CD14-positive monocyte (primary cell): ENCODE measurements at regions not wholly inside any gene's neighbourhood (a gene's known extent, or its start where the extent isn't known, plus 50 kb on each side); places are given as distances from the start of the nearest gene placed in this dataset.
A peak's percentile ranks its signal among the peaks of the same experiment; 100 is the strongest.

Experiments used
- DNase-seq, 3 donors: peaks; one replicate each; pipeline ENCODE4 v3.0.0-alpha.2; 2011 to 2022
- H2AFZ ChIP-seq: 2 replicates; pipeline ENCODE4 v1.6.0; 2012; ENCODE audit warnings: mild to moderate bottlenecking, low read depth, low read length, inconsistent platforms; ENCODE audit not compliant: insufficient read depth, poor library complexity, severe bottlenecking
- H3K27ac ChIP-seq, 2 donors: 1 replicate in 1 of 2; 2 replicates in 1 of 2; pipeline ENCODE4 v1.5.1; 2012 to 2013; ENCODE audit warnings: low read length in 2 of 2, control low read depth in 1 of 2, inconsistent platforms in 1 of 2, low read depth in 1 of 2, mild to moderate bottlenecking in 1 of 2
- H3K27me3 ChIP-seq, 2 donors: one replicate each; pipeline versions ENCODE4 v1.6.0 to v1.6.1; 2011 to 2013; ENCODE audit warnings: low read length in 2 of 2; ENCODE audit not compliant: control insufficient read depth in 2 of 2, insufficient read depth in 2 of 2
- H3K36me3 ChIP-seq, 2 donors: replicated peaks in 1 of 2; 1 replicate in 1 of 2; 2 replicates in 1 of 2; pipeline versions ENCODE4 v1.5.1 to v1.6.1; 2012 to 2013; ENCODE audit warnings: low read length in 2 of 2, control low read depth in 1 of 2, inconsistent platforms in 1 of 2, mild to moderate bottlenecking in 1 of 2; ENCODE audit not compliant: insufficient read depth in 2 of 2, control insufficient read depth in 1 of 2
- H3K4me1 ChIP-seq, 2 donors: 1 replicate in 1 of 2; 2 replicates in 1 of 2; pipeline versions ENCODE4 v1.5.1 to v1.6.1; 2012 to 2013; ENCODE audit warnings: low read length in 2 of 2, control low read depth in 1 of 2, inconsistent platforms in 1 of 2, mild to moderate bottlenecking in 1 of 2, moderate library complexity in 1 of 2; ENCODE audit not compliant: insufficient read depth in 2 of 2, control insufficient read depth in 1 of 2
- H3K4me2 ChIP-seq: replicated peaks from 2 replicates; pipeline ENCODE3; 2012; ENCODE audit warnings: low read length, moderate library complexity, mild to moderate bottlenecking; ENCODE audit not compliant: poor library complexity, severe bottlenecking; ENCODE audit errors: extremely low read depth
- H3K4me3 ChIP-seq, 3 experiments: fragments of 200-600 bp in 1 of 3; sonication (generic) in 1 of 3; replicated peaks in 1 of 3; 1 replicate in 2 of 3; 2 replicates in 1 of 3; pipeline ENCODE4 v1.5.1; 2011 to 2013; ENCODE audit warnings: low read length in 3 of 3, mild to moderate bottlenecking in 3 of 3, control low read depth in 2 of 3, low read depth in 2 of 3, inconsistent platforms in 1 of 3, moderate library complexity in 1 of 3
- H3K79me2 ChIP-seq: 2 replicates; pipeline ENCODE4 v1.6.0; 2012; ENCODE audit warnings: mild to moderate bottlenecking, control low read depth, inconsistent platforms, low read length, moderate library complexity; ENCODE audit not compliant: insufficient read depth
- H3K9ac ChIP-seq: 2 replicates; pipeline ENCODE4 v1.6.0; 2017; ENCODE audit warnings: low read length, mild to moderate bottlenecking; ENCODE audit not compliant: insufficient read depth, poor library complexity, severe bottlenecking
- H3K9me3 ChIP-seq, 2 donors: replicated peaks in 1 of 2; 1 replicate in 1 of 2; 2 replicates in 1 of 2; pipeline versions ENCODE4 v1.5.1 to v1.6.1; 2012 to 2013; ENCODE audit warnings: low read length in 2 of 2, control low read depth in 1 of 2; ENCODE audit not compliant: control insufficient read depth in 1 of 2, insufficient read depth in 1 of 2
- H4K20me1 ChIP-seq: 2 replicates; pipeline ENCODE4 v1.6.0; 2012; ENCODE audit warnings: mild to moderate bottlenecking, low read length, control low read depth, moderate library complexity; ENCODE audit not compliant: insufficient read depth
- H3K27ac Mint-ChIP-seq, 7 donors: one replicate each; pipeline ENCODE4 v1.8.0; 2020; ENCODE audit warnings: mild to moderate bottlenecking in 7 of 7, mixed read lengths in 7 of 7, moderate library complexity in 6 of 7, inconsistent platforms in 2 of 7
- H3K27me3 Mint-ChIP-seq, 3 donors: one replicate each; pipeline ENCODE4 v1.8.0; 2021 to 2022; ENCODE audit warnings: low read depth in 3 of 3, mild to moderate bottlenecking in 3 of 3, mixed read lengths in 3 of 3, moderate library complexity in 3 of 3, inconsistent platforms in 1 of 3
- H3K36me3 Mint-ChIP-seq, 2 donors: one replicate each; pipeline ENCODE4 v1.8.0; 2020; ENCODE audit warnings: mixed read lengths in 2 of 2, inconsistent platforms in 1 of 2, mild to moderate bottlenecking in 1 of 2
- H3K4me1 Mint-ChIP-seq: one replicate; pipeline ENCODE4 v1.8.0; 2020; ENCODE audit warnings: mild to moderate bottlenecking, mixed read lengths
- H3K4me3 Mint-ChIP-seq, 2 donors: one replicate each; pipeline ENCODE4 v1.8.0; 2020; ENCODE audit warnings: mild to moderate bottlenecking in 2 of 2, mixed read lengths in 2 of 2, moderate library complexity in 1 of 2
- H3K9me3 Mint-ChIP-seq, 7 donors: one replicate each; pipeline ENCODE4 v1.8.0; 2020 to 2022; ENCODE audit warnings: mixed read lengths in 7 of 7, mild to moderate bottlenecking in 6 of 7, moderate library complexity in 6 of 7, inconsistent platforms in 2 of 7
- WGBS: methylation state at CpG from one replicate; pipeline ENCODE4 v1.1.5; 2013; ENCODE audit warnings: missing lambda C conversion rate; ENCODE audit not compliant: insufficient coverage; 5-methylcytosine and 5-hydroxymethylcytosine counted together
- intact Hi-C, 2 donors: fragments of 100-400 bp; cut with micrococcal nuclease; formaldehyde crosslinking; loops; one replicate each; pipeline versions ENCODE4 v1.15.0 to v1.15.1; 2023
- TF ChIP-seq, protein P1 (sequence below): fragments of 200-600 bp; IDR thresholded peaks from one replicate; pipeline ENCODE4 v1.8.0; 2022; ENCODE audit warnings: antibody characterized with exemption, mild to moderate bottlenecking

DNA sequence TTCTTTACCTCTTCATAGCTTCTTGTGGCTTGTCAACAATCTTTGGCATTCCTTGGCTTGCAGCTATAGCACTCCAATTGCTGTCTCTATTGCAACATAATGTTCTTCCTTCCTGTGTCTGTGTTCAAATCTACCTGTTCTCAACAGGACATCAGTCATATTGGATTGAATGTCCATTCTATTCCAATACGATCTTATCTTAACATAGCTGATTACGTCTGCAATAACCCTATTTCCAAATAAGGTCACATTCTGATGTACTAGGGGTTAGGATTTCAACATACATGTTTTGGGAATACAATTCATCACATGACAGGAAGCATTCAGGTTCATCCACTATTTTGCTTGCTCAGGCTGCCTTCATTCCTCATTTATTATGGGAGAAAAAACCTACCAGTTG is 684.4 kb upstream of the CITED2 start:
- no peaks in the 10 kb centered on the region for H3K27me3 ChIP-seq
- H3K9ac ChIP-seq: no peak overlapping the region
- peaks cover 0 to 3% (median 2%) of the 10 kb centered on the region in 7 donors for H3K9me3 Mint-ChIP-seq
- H3K79me2 ChIP-seq: no peaks in the 10 kb centered on the region
- H3K27ac Mint-ChIP-seq: no peak overlapping the region
- no peak overlapping the region for H3K27ac ChIP-seq
- no peak overlapping the region for H3K4me2 ChIP-seq
- no peaks in the 10 kb centered on the region for H3K4me1 ChIP-seq
- H4K20me1 ChIP-seq: no peaks in the 10 kb centered on the region
- no peak overlapping the region for H2AFZ ChIP-seq
- no peak overlapping the region for H3K4me3 Mint-ChIP-seq
- DNase-seq: no peak
- no peaks in the 10 kb centered on the region for H3K36me3 ChIP-seq
- H3K27me3 Mint-ChIP-seq: no peaks in the 10 kb centered on the region
- H3K36me3 Mint-ChIP-seq: no peaks in the 10 kb centered on the region
- WGBS: no CpG with 5 or more reads among the region's 2 CpGs
- peaks cover 3% of the 10 kb centered on the region for H3K4me1 Mint-ChIP-seq
- no peaks in the 10 kb centered on the region for H3K9me3 ChIP-seq
- intact Hi-C loops: no loop called here
- no peak overlapping the region for H3K4me3 ChIP-seq
- TF ChIP-seq, protein P1, sequence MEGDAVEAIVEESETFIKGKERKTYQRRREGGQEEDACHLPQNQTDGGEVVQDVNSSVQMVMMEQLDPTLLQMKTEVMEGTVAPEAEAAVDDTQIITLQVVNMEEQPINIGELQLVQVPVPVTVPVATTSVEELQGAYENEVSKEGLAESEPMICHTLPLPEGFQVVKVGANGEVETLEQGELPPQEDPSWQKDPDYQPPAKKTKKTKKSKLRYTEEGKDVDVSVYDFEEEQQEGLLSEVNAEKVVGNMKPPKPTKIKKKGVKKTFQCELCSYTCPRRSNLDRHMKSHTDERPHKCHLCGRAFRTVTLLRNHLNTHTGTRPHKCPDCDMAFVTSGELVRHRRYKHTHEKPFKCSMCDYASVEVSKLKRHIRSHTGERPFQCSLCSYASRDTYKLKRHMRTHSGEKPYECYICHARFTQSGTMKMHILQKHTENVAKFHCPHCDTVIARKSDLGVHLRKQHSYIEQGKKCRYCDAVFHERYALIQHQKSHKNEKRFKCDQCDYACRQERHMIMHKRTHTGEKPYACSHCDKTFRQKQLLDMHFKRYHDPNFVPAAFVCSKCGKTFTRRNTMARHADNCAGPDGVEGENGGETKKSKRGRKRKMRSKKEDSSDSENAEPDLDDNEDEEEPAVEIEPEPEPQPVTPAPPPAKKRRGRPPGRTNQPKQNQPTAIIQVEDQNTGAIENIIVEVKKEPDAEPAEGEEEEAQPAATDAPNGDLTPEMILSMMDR: no peak

- Mint-ChIP-seq H3K4me3 (no peak overlapping the region), H3K27me3 (no peaks in the 10 kb centered on the region), H3K9me3 (no peaks in the 10 kb centered on the region), H3K4me1 (peaks cover 10% of the 10 kb centered on the region), H3K27ac (no peak overlapping the region), H3K36me3 (no peaks in the 10 kb centered on the region)
- Histone ChIP-seq H3K4me3 (no peak overlapping the region), H3K4me1 (no peaks in the 10 kb centered on the region), H3K9me3 (no peaks in the 10 kb centered on the region), H3K27me3 (no peaks in the 10 kb centered on the region), H3K9ac (no peak overlapping the region), H3K36me3 (no peaks in the 10 kb centered on the region), H2AFZ (no peak overlapping the region), H4K20me1 (no peaks in the 10 kb centered on the region), H3K79me2 (no peaks in the 10 kb centered on the region), H3K4me2 (no peak overlapping the region), H3K27ac (no peak overlapping the region)
- no peak for DNase-seq
- TF ChIP-seq, protein P1: peak; percentile 24
- WGBS: 100% methylated on average over 1 of the region's 6 CpGs
- intact Hi-C loops: no loop called here
Measured at GRCh38 chr6:140052736-140053729, 678.6 kb upstream of the CITED2 start.
